Activated CD8-positive, alpha-beta memory T cell treated with anti-CD3 and anti-CD28 coated beads for 48 hours (primary cell): ENCODE measurements at regions not wholly inside any gene's neighbourhood (a gene's known extent, or its start where the extent isn't known, plus 50 kb on each side); places are given as distances from the start of the nearest gene placed in this dataset.

Source experiments
- DNase-seq, 3 experiments: peaks; one replicate each; pipeline ENCODE4 v3.0.0-alpha.2; 2020; ENCODE audit warnings: low read depth in 2 of 3, low spot score in 2 of 3

DNA sequence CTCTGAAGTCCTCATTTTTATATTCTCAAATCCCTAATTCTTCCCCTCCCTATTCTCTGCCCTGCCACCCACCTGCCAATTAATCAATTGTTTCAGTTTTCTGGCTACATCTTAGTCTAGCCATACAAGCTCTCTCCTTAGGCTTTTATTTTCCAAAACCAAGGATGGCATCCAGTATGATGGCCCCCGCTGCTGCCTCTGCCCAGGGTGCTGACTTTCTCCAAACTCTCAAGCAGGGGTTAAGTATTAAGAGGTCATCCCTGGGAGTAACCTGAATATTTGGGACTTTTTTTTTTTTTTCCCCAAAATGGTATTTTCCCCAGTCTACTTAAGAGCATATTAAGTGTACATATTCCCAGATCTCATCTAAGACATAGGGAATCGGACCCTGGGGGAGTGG lies 183.8 kb downstream of the DHX35 start:
- DNase-seq: no peak

DNA sequence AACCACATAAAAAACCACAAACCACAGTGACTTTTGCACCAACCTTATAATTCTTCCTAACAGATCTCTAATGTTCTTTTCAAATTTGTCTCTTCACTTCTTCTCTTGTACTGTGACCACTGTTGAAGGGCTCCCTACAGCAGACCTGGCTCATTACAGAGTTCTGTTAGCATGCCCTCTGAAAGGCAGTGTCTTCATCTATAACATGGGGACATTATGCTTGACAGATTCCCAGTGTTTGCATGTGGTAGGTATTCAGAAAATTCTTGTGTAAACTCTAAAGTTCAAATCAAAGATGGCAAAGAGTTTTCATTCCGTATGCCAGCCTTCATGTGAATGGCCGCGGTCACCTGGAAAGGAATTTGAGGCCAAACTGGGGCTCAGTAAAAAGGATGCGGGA lies 182.6 kb downstream of the DHX35 start:
- no peak for DNase-seq

DNA sequence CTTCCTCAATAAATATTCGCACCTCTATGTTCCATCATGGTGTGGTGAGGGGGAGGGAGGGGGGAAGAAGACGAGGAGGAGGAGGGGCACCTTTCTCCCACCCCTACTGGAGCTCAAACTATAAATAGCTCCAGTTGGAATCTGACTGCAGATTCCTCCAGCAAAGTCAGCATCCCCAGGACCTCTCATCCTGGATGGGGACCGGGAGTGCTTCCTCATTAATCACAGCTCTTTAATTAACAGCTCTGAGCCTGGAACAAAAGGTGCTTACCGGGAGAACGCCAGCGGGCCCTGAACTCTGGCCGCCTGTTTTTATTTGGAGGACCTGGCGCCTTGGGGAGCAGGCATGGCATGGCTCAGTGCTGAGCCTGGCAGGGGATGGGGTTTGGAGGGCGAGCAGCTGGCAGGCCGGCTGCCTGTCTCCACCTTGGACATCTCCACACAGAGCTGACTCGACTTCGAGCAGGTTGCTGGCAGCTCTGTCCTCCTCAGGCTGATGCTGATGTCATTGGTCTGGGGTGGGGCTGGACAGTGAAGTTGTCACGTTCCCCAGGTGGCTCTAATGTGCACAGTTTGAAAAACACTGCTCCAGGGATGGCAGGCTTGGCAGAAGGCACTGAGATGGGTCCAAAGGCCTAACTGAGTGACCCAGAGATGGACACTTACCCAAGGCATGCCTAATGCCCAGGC lies 180.4 kb downstream of the DHX35 start:
- no peak for DNase-seq

DNA sequence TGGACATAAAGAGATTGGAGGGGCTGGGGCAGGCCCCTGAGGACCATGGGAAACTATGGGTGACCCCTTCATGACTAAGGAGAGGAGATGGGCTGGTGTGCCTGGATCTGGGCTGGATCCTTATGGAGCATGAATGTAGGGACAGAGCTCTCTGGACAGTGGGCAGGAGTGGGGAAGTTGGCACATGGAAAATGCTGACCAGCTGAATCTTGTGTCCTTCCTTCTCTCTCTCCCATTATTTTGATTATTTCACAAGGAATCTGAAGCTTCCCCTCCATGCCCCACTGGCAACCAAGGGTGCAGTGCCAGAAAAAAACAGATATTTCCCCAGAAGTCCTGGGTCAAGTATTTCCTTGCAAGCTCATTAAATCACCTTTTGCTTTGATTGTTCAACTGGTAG lies 175.2 kb downstream of the DHX35 start:
- no peak for DNase-seq

DNA sequence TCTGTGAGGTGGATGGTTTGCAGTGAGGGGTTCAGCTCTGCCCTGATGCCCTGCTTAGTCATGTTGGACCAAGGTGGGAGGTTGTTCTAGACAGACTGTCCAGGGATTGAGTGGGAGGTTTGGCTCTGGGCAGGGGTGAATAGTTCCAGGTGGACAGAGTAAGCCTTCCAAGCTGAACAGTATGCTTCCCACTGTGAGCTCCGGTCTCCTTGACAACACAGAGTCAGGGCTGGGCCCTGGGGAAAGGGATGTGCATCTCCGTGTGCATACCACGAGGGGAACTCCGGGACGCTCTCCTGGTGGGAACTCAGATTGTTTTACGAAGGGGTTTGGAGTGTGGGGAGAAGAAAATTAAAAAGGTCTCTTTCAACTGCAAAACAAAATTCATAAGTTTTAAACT lies 174.7 kb downstream of the DHX35 start:
- DNase-seq: no peak

DNA sequence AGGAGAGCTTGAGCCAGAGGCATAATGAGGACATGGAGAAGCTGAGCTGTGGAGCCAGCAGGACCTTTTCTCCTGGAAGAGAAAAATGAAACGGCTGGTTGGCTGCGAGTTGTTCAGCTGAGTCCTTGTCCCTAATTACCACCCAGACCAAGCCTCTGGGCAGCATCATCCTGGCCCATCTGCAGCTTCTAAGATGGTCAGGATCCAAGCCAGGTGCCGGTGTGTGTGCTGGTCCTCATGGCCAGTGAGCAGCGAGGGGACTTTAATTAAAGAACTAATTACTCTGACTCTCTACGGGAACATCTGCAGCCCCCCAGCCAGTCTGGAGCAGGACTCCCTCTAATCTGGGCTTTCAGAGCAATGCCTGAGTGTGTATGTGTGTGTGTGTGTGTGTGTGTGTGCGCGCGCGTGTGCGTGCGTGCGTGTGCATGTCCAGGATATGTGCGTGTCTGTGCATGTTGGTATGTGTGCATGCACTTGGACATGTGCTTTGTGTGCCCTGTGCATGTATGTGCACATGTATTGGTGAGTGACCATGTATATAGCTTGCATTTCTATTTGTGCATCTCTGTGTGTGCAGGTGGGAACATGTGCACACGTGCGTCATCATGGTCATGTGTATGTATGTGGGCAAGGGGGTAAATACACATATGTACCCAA lies 173.9 kb downstream of the DHX35 start:
- DNase-seq: no peak

DNA sequence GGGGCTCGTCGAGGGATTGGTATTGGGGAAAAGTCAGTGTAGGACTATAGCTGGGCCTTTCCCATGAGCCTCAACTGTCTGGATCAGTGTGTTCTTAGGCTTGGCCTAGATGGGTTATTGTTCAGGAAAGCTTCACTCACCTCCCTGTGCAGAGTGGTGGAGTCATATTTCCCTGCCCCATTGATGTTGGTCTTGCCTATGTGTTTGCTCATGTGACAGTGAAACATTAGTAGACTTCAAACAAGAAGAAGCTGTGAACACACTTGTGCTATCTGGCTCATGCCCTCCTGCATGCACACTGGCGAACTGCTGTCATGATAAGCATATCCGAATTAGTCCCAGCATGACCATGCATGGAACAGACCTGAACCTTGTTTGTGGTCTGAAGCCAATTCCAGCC lies 171.1 kb downstream of the DHX35 start:
- no peak for DNase-seq

DNA sequence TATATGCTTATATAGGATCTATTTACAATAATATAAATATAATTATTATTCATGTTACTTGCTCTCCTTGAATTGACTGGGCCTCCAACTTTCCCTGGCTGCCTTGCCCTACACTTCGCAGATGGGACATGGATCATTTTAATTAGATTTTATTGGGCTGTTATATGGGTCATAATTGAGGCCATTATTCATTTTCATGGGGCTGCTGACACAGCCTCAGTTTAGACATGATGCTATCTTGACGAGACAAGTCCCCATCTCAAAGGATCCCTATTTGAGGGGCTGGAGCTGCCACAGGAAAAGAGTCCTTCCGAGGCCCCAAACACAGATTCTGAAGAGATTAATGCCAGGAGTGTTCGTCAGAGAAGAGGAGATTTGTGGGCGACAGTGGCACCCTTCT lies 170.4 kb downstream of the DHX35 start:
- DNase-seq: no peak

DNA sequence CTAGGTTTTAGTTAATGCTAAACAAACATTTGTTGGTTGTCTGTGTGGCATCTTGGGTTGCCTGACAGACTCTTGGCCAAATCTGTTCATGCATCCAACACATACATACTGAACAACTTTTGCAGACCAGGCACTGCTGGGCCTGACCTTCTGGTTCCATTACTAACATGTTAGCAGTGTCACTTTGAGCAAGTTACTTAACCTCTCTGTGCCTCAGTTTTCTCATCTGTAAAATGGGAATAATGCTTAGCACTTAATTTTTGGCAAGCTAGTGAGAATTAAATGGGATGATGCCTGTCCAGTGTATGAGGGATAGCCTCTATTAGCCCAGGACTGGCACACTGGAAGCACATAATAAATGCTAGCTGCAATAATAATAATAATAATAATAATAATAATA lies 169.9 kb downstream of the DHX35 start:
- DNase-seq: no peak

DNA sequence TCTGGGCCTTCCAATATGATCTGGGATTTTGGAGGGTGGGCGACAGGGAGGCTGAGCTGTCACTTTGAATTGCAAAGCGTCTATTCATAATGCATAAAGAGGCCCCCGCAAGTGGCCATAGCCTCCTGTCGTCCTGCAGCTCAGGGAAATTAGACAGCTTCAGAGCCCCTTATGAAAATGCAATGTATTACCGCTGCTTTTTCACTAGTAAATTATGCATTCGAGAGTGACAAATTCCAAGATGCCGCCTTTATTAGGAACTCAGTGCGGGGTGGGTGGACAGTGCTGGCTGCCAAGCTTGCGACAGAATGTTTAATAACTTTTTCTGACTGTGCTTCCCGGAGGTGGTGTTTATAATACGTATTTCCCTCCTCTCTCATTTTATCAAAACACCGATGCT lies 168.5 kb downstream of the DHX35 start:
- DNase-seq: no peak

DNA sequence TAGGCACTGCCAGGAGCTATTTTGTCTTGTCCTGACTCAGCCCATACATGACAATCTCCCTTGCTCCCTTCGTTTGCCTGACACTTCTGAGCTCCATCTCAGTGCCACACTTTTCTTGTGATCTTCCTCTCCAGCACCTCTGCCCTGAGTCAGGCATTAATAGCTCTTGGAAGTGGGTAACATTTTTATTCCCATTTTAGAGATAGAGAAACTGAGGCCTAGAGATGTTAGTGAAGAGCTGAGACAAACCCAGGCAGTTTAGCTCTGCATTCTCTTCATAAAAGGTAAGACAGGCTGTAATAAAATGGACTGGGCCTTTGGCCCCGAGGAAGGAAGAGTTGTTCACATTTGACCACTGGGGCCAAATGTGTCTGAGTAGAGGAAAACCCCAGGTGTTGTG lies 167.4 kb downstream of the DHX35 start:
- DNase-seq: no peak

DNA sequence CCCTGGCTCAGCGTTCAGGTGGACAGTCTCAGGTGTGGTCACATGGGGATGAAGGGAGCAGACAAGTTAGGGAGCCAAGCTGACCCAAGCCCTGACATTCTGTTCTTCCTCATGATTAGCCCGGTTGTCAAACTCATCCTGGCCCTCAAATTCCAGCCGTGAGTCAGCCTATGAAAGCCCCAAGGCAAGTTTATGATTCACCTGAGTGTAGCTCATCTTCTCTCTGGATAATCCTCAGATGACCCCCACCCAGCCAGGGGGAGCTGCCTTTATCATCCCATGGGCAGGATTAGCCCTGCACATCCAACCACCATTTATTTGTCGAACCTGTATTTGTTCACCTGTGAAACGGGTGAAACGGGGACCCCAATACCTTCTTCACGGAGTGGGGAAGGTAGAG lies 161.9 kb downstream of the DHX35 start:
- DNase-seq: no peak

DNA sequence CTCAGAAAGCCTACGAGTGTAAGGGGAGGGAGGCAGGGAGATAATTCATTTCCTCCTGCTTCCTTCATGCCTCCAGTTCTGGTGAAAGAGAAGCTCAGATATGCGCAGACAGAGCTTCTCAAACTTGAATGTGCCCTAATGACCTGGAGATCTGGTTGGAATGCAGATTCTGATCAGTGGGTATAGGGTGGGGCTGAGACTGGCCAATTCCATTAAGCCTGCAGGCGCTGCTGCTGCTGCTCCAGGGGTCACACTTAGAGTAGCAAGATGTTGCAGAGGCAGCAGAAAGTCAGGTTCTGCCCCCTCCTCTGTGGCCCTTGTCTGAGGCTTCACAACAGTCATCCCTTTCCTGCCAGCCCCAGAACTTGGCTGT lies 161.0 kb downstream of the DHX35 start:
- DNase-seq: no peak

DNA sequence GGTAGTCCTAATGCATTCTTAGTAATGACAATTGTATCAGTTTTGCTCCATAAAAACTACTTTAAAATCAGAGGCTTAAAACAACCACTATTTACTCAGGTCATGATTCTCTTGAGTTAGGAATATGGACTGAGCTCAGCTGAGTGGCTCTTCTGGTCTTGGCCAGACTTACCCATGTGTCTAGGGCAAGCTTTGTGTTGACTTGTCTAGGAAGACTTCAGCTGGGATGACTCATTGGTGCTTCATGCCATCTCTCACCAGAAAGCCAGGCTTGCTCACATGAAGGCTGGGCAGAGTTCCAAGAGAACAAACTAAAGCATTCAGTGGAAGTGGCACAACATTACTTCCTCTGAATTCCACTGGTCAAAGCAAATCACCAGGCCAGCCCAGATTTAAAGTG lies 155.3 kb downstream of the DHX35 start:
- no peak for DNase-seq

DNA sequence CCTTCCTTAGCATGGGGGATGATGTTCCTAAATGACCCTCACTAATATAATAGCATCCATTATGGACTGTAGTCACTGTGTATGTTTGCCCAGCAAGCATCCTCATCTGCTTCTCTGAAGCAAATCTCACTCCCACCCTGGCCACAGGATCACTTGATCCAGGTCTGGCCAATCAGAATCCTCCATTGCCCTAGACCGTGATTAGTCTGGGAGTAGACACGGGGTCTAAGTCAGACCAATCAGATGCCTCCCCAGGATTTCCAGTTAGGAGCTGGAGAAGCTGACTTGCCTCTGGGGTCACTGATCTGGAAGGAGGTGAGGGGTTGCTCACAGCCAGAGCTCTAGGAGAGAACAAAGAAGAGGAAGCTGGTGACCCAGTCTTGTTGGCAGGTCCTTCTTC lies 153.9 kb downstream of the DHX35 start:
- no peak for DNase-seq

DNA sequence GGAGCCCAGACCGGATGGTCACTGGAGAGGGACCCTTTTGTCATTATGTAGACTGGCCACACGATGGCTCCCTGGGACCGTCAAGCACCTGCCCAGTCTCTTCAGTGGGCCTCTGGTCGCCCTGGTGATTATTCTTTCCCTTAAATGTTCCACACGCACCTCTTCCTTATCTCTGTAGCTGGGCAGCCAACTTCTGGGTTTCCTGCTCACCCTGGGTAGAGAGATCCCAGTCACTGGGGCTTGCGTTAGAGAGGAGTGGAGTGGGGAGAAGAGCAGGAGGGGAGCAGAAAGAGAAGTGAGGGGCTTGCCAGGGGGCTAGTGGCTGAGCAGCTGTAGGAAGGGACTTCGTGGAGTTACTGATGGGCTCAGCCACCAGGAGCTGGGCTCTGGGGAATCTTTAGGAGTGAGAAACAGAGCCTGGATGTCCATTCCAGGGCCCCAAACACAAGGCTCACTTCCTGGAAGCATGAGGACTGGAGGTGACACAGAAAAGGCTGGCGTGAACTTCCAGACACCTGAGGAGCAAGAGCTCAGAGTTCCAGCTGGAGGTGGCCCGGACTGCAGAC lies 150.1 kb downstream of the DHX35 start:
- DNase-seq: no peak

DNA sequence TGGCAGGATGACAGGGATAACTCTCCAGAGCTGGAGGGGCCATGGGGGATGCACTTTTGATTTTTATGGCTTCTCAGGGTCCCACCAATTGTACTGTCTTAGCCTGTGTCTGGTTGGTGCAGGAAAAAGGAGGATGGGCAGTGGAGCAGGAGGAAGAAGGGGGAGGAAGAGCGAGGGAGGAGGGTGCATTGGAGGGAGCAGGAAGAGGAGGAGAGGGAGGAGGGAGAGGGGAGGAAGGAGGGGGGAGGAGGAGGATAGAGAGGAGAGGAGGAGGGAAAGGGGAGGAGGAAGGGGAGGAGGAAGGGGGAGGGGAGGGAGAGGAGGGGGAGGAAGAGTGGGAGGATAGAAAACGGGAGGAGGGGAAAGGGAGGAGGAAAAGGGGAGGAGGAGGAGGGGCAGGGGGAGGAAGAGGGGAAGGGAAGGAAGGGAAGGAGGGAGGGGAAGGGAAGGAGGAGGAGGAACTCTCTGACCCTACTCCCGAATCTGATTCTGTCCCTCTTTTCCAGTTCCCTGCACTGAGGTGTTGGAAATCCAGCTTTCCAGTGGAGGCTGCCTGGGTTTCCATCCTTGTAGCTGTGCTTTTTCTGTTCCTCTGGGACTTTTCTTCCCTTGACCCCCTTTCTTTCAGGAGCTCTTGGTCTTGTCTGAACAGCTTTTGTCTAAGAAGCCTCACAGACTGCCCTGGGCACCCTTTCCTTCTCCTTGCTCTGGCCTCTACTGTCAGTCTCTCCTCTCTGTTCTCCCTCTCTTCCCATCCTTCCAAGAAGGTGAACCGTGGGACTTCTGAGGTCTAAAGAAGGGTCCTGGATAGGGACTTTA lies 149.4 kb downstream of the DHX35 start:
- DNase-seq: no peak

DNA sequence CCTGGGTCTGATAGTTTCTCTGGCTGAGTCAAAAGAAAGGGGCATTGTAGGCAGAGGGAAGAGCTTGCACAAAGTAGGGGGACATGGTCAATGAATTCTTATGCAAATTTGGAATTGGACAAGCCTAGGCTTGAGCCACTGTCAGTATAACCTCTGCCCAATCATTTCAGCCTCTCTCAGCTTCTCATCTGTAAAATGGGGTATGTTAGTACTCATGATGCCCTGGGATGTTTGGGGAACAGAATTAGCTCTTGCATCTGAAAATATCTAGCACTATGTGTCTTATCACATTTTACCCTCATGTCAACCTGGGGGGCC lies 148.6 kb downstream of the DHX35 start:
- DNase-seq: no peak

DNA sequence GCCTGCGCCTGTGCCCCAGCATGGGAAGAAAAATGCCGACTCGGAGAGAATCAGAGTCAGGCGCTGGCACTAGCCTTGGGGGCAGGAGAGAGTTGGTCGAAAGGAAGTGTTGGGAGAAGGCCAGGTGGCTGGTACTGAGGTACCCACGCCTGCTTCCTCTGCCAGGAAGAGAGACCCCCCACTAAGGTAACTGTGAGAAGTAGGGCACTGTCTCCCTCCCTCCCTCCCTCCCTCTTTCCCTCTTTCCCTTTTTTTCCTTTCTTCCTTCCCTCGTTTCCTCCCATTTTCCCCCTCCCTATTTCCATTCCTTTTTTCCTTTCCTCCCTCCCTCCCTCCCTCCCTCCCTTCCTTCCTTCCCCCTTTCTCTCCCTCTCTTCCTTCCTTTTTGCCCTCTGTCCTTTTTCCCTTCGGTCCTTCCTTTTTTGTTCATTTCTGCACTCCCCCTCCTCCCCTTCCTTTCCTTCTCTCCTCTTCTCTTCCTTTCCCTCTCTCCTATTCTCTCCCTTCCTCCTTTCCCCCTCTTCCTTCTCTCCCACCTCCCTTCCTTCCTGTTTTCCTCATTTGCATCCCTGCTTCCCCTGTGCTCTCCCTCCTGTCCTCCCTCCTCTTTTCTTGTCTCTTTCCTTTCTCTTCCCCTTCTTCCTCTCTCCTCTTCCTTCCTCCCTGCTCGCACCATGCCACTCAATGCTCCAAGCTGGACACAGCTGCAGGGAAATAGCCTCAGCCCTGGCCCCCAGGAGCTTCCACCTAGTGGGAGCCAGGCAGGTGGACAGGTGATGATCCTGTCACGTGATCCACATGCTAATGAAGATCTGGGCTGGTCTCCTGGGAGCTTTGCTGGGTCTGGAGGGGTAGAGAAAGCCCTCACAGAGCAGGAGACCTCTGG lies 148.0 kb downstream of the DHX35 start:
- DNase-seq: no peak

DNA sequence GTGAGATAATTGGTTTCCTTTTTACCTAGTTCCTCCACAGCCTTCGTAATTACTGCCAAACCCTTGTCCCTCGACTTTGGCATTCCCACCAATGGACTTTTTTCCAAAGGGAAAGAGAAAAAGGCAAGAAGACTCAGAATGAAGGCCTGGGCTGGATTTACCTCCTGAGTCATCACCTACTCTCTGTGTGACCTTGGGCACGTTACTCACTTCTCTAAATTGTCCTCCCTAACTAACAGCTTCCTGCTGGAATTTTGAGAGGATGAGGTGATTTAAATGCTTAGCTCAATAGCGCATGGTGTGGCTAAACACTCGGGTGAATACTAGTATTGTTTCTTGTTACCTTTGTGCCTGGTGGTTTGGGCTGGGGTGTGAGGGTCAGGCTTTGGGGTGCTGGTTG lies 146.6 kb downstream of the DHX35 start:
- no peak for DNase-seq

DNA sequence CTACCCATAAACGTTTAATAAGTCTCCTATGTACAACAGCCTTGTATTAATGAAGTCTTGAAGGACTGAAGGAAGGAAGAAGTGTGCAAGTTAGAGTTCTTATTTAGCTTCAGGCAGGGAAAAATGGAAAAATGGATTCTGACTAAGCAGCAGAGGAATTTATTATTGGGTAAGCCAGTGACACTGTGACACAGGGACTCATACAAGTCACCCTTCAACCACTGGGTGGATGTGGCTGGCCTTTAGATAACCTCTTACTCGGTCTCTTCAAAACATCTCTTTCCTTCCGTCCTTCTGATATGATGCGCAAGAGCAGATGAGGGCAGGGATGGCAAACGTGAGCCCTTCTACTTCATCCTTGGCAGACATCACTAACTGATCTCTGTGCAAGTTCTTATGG lies 145.6 kb downstream of the DHX35 start:
- no peak for DNase-seq
